ENCODE measurements at regions not wholly inside any gene's neighbourhood (a gene's known extent, or its start where the extent isn't known, plus 50 kb on each side); places are given as distances from the start of the nearest gene placed in this dataset.

GRCh38 chr5:92779536-92779935 is 801.5 kb downstream of the NR2F1-AS1 start:
- no peak overlapping the region for H3K27ac ChIP-seq (ENCODE audit: low read depth in 2 of 2, low read length in 2 of 2)
- DNase-seq (no peak), FAIRE-seq (no peak)
- intact Hi-C loops (cut with DNase I) = no loop called here
- H3K9ac ChIP-seq (ENCODE audit: low read length in 3 of 3) = no peak overlapping the region
- no peaks in the 10 kb centered on the region for H3K9me3 ChIP-seq (ENCODE audit: control insufficient read depth in 2 of 3, insufficient read depth in 1 of 3, low read length in 3 of 3)
- no peak overlapping the region for H3K4me3 ChIP-seq (ENCODE audit: low read length in 3 of 3)
- TF ChIP-seq, protein P1, sequence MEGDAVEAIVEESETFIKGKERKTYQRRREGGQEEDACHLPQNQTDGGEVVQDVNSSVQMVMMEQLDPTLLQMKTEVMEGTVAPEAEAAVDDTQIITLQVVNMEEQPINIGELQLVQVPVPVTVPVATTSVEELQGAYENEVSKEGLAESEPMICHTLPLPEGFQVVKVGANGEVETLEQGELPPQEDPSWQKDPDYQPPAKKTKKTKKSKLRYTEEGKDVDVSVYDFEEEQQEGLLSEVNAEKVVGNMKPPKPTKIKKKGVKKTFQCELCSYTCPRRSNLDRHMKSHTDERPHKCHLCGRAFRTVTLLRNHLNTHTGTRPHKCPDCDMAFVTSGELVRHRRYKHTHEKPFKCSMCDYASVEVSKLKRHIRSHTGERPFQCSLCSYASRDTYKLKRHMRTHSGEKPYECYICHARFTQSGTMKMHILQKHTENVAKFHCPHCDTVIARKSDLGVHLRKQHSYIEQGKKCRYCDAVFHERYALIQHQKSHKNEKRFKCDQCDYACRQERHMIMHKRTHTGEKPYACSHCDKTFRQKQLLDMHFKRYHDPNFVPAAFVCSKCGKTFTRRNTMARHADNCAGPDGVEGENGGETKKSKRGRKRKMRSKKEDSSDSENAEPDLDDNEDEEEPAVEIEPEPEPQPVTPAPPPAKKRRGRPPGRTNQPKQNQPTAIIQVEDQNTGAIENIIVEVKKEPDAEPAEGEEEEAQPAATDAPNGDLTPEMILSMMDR (IDR thresholded peaks at IDR 0.05; ENCODE audit: borderline replicate concordance, extremely low read depth, insufficient read depth) = no peak
- H3K4me1 ChIP-seq (ENCODE audit: control insufficient read depth in 2 of 3, insufficient read depth in 2 of 3, low read depth in 1 of 3, low read length in 3 of 3) = no peaks in the 10 kb centered on the region
- H3K27me3 ChIP-seq (ENCODE audit: control insufficient read depth, insufficient read depth, low read length) = no peaks in the 10 kb centered on the region
- H3K36me3 ChIP-seq (ENCODE audit: control insufficient read depth in 2 of 3, insufficient read depth in 3 of 3, low read length in 3 of 3) = no peaks in the 10 kb centered on the region

GRCh38 chr5:92778261-92778660 is 802.8 kb downstream of the NR2F1-AS1 start:
- TF ChIP-seq, protein P1 (IDR thresholded peaks at IDR 0.05; ENCODE audit: borderline replicate concordance, extremely low read depth, insufficient read depth) = no peak
- Histone ChIP-seq H3K27ac (ENCODE audit: low read depth in 2 of 2, low read length in 2 of 2) (no peak overlapping the region), H3K4me1 (ENCODE audit: control insufficient read depth in 2 of 3, insufficient read depth in 2 of 3, low read depth in 1 of 3, low read length in 3 of 3) (no peaks in the 10 kb centered on the region), H3K9ac (ENCODE audit: low read length in 3 of 3) (no peak overlapping the region), H3K27me3 (ENCODE audit: control insufficient read depth, insufficient read depth, low read length) (no peaks in the 10 kb centered on the region), H3K9me3 (ENCODE audit: control insufficient read depth in 2 of 3, insufficient read depth in 1 of 3, low read length in 3 of 3) (no peaks in the 10 kb centered on the region), H3K4me3 (ENCODE audit: low read length in 3 of 3) (no peak overlapping the region), H3K36me3 (ENCODE audit: control insufficient read depth in 2 of 3, insufficient read depth in 3 of 3, low read length in 3 of 3) (no peaks in the 10 kb centered on the region)
- intact Hi-C loops (cut with DNase I) = no loop called here
- FAIRE-seq (no peak), DNase-seq (no peak)

GRCh38 chr5:92777421-92777820 is 803.6 kb downstream of the NR2F1-AS1 start:
- intact Hi-C loops (cut with DNase I) = no loop called here
- no peaks in the 10 kb centered on the region for H3K9me3 ChIP-seq (ENCODE audit: control insufficient read depth in 2 of 3, insufficient read depth in 1 of 3, low read length in 3 of 3)
- TF ChIP-seq, protein P1 (IDR thresholded peaks at IDR 0.05; ENCODE audit: borderline replicate concordance, extremely low read depth, insufficient read depth) = no peak
- no peaks in the 10 kb centered on the region for H3K27me3 ChIP-seq (ENCODE audit: control insufficient read depth, insufficient read depth, low read length)
- no peak overlapping the region for H3K27ac ChIP-seq (ENCODE audit: low read depth in 2 of 2, low read length in 2 of 2)
- no peaks in the 10 kb centered on the region for H3K36me3 ChIP-seq (ENCODE audit: control insufficient read depth in 2 of 3, insufficient read depth in 3 of 3, low read length in 3 of 3)
- H3K9ac ChIP-seq (ENCODE audit: low read length in 3 of 3) = no peak overlapping the region
- DNase-seq (no peak), FAIRE-seq (no peak)
- no peak overlapping the region for H3K4me3 ChIP-seq (ENCODE audit: low read length in 3 of 3)
- H3K4me1 ChIP-seq (ENCODE audit: control insufficient read depth in 2 of 3, insufficient read depth in 2 of 3, low read depth in 1 of 3, low read length in 3 of 3) = no peaks in the 10 kb centered on the region
